Liver (tissue), 7 donors: ENCODE measurements at regions not wholly inside any gene's neighbourhood (a gene's known extent, or its start where the extent isn't known, plus 50 kb on each side); places are given as distances from the start of the nearest gene placed in this dataset.

Experiments used
- DNase-seq: peaks from one replicate; pipeline ENCODE4 v3.0.0-alpha.2; 2017; ENCODE audit warnings: low spot score
- H3K27ac ChIP-seq, 2 donors: one replicate each; pipeline ENCODE4 v1.7.0; 2013; ENCODE audit warnings: inconsistent platforms in 2 of 2, low read length in 2 of 2, control low read depth in 1 of 2, low read depth in 1 of 2, mild to moderate bottlenecking in 1 of 2
- H3K27me3 ChIP-seq, 4 donors: one replicate each; pipeline versions ENCODE4 v1.6.1 to v1.7.0; 2013; ENCODE audit warnings: low read length in 3 of 4, inconsistent platforms in 1 of 4, mild to moderate bottlenecking in 1 of 4, moderate library complexity in 1 of 4; ENCODE audit not compliant: control insufficient read depth in 4 of 4, insufficient read depth in 4 of 4
- H3K36me3 ChIP-seq, 4 donors: one replicate each; pipeline versions ENCODE4 v1.6.1 to v1.7.0; 2013; ENCODE audit warnings: low read length in 3 of 4, mild to moderate bottlenecking in 3 of 4, low read depth in 1 of 4, moderate library complexity in 1 of 4; ENCODE audit not compliant: control insufficient read depth in 4 of 4, insufficient read depth in 3 of 4
- H3K4me1 ChIP-seq, 4 donors: one replicate each; pipeline versions ENCODE4 v1.6.1 to v1.7.0; 2013; ENCODE audit warnings: low read length in 3 of 4, mild to moderate bottlenecking in 3 of 4, moderate library complexity in 1 of 4; ENCODE audit not compliant: control insufficient read depth in 4 of 4, insufficient read depth in 4 of 4
- H3K4me3 ChIP-seq, 3 donors: one replicate each; pipeline versions ENCODE4 v1.6.1 to v1.7.0; 2013; ENCODE audit warnings: low read length in 3 of 3, control low read depth in 1 of 3, low read depth in 1 of 3, mild to moderate bottlenecking in 1 of 3
- H3K9ac ChIP-seq, 2 donors: one replicate each; pipeline ENCODE4 v1.7.0; 2013; ENCODE audit warnings: low read length in 2 of 2, mild to moderate bottlenecking in 2 of 2, moderate library complexity in 2 of 2, control low read depth in 1 of 2, low read depth in 1 of 2
- H3K9me3 ChIP-seq, 4 donors: one replicate each; pipeline versions ENCODE4 v1.6.1 to v1.7.0; 2013; ENCODE audit warnings: low read length in 3 of 4; ENCODE audit not compliant: control insufficient read depth in 4 of 4
- EGR1 ChIP-seq, 2 donors: IDR thresholded peaks; 2 replicates each; pipeline ENCODE4 v1.6.1; 2016 to 2018; ENCODE audit warnings: antibody characterized with exemption in 2 of 2, low read depth in 2 of 2
- FOXA1 ChIP-seq: IDR thresholded peaks from 2 replicates; pipeline ENCODE4 v1.6.1; 2016; ENCODE audit warnings: antibody characterized with exemption
- FOXA2 ChIP-seq: IDR thresholded peaks from 2 replicates; pipeline ENCODE4 v1.6.1; 2016; ENCODE audit warnings: antibody characterized with exemption
- GABPA ChIP-seq, 2 donors: IDR thresholded peaks in 1 of 2; conservative IDR thresholded peaks in 1 of 2; 2 replicates each; pipeline ENCODE4 v1.6.1; 2016; ENCODE audit warnings: antibody characterized with exemption in 2 of 2, mild to moderate bottlenecking in 1 of 2, moderate library complexity in 1 of 2
- HNF4A ChIP-seq, 2 donors: conservative IDR thresholded peaks; 2 replicates each; pipeline ENCODE4 v1.6.1; 2016; ENCODE audit warnings: antibody characterized with exemption in 2 of 2, mild to moderate bottlenecking in 2 of 2
- HNF4G ChIP-seq: IDR thresholded peaks from 2 replicates; pipeline ENCODE4 v1.6.1; 2016; ENCODE audit warnings: antibody characterized with exemption
- JUND ChIP-seq, 2 donors: IDR thresholded peaks; 2 replicates each; pipeline ENCODE4 v1.6.1; 2016; ENCODE audit warnings: antibody characterized with exemption in 2 of 2
- NR2F2 ChIP-seq: IDR thresholded peaks from 2 replicates; pipeline ENCODE4 v1.6.1; 2016; ENCODE audit warnings: antibody characterized with exemption
- RAD21 ChIP-seq, 2 donors: IDR thresholded peaks; 2 replicates each; pipeline ENCODE4 v1.6.1; 2016; ENCODE audit warnings: antibody characterized with exemption in 2 of 2, mild to moderate bottlenecking in 2 of 2
- REST ChIP-seq: IDR thresholded peaks from 2 replicates; pipeline ENCODE4 v1.6.1; 2016; ENCODE audit warnings: antibody characterized with exemption, mild to moderate bottlenecking
- RXRA ChIP-seq, 2 donors: IDR thresholded peaks; 2 replicates each; pipeline ENCODE4 v1.6.1; 2017 to 2018; ENCODE audit warnings: antibody characterized with exemption in 2 of 2, mild to moderate bottlenecking in 1 of 2
- SP1 ChIP-seq: IDR thresholded peaks from 2 replicates; pipeline ENCODE4 v1.6.1; 2018; ENCODE audit warnings: antibody characterized with exemption, mild to moderate bottlenecking
- TAF1 ChIP-seq: conservative IDR thresholded peaks from 2 replicates; pipeline ENCODE4 v1.6.1; 2016; ENCODE audit warnings: antibody characterized with exemption, mild to moderate bottlenecking
- YY1 ChIP-seq: IDR thresholded peaks from 2 replicates; pipeline ENCODE4 v1.6.1; 2016; ENCODE audit warnings: antibody characterized with exemption, mild to moderate bottlenecking
- ZBTB33 ChIP-seq: IDR thresholded peaks from 2 replicates; pipeline ENCODE4 v1.6.1; 2016; ENCODE audit warnings: antibody characterized with exemption
- WGBS: extraction: QIAGEN DNeasy Blood & Tissue Kit; methylation state at CpG from one replicate; pipeline ENCODE4 v1.1.7; 2013; 5-methylcytosine and 5-hydroxymethylcytosine counted together
- donor health status: healthy.
- donor health status: healthy.
- donor health status: healthy.
- donor health status: healthy.

GRCh38 chr15:39427705-39428104, 153.2 kb upstream of the THBS1 start:
- WGBS = 23% methylated on average over 3 of the region's 3 CpGs
- DNase-seq = no peak
- TF ChIP-seq SP1 (peak; percentile 31), FOXA2 (no peak), NR2F2 (peak; percentile 96), RAD21 (IDR thresholded peaks at IDR 0.05) (peak in 1 of 2 donors; percentile 27), TAF1 (no peak), RXRA (IDR thresholded peaks at IDR 0.05) (peak; percentile 12 to 14), ZBTB33 (no peak)
- H3K9ac ChIP-seq = no peak overlapping the region
- H3K9me3 ChIP-seq = no peaks in the 10 kb centered on the region
- no peak overlapping the region for H3K4me3 ChIP-seq
- H3K27ac ChIP-seq = no peak overlapping the region
- peaks cover 0 to 3% (median 0%) of the 10 kb centered on the region in 4 donors for H3K4me1 ChIP-seq
- no peaks in the 10 kb centered on the region for H3K36me3 ChIP-seq
- H3K27me3 ChIP-seq = no peaks in the 10 kb centered on the region

GRCh38 chr15:39429898-39430357, 151.0 kb upstream of the THBS1 start:
- H3K9ac ChIP-seq = no peak overlapping the region
- H3K9me3 ChIP-seq = no peaks in the 10 kb centered on the region
- H3K4me1 ChIP-seq = peaks cover 0 to 3% (median 0%) of the 10 kb centered on the region in 4 donors
- no peaks in the 10 kb centered on the region for H3K36me3 ChIP-seq
- TF ChIP-seq YY1 = no peak
- no peak for TF ChIP-seq TAF1
- no peak for TF ChIP-seq JUND (IDR thresholded peaks at IDR 0.05)
- TF ChIP-seq RAD21 (IDR thresholded peaks at IDR 0.05) = no peak
- TF ChIP-seq GABPA (IDR thresholded peaks at IDR 0.05 in 1 of 2, conservative IDR thresholded peaks at IDR 0.05 in 1 of 2) = no peak
- TF ChIP-seq ZBTB33 = no peak
- no peak for TF ChIP-seq REST
- TF ChIP-seq EGR1 (IDR thresholded peaks at IDR 0.05; ENCODE audit: low read depth in 2 of 2) = no peak
- TF ChIP-seq NR2F2 = no peak
- TF ChIP-seq FOXA1 = no peak
- TF ChIP-seq HNF4G = no peak
- TF ChIP-seq HNF4A (conservative IDR thresholded peaks at IDR 0.05) = no peak
- no peak for TF ChIP-seq SP1
- DNase-seq = no peak
- H3K27ac ChIP-seq = no peak overlapping the region
- 59% methylated on average over 3 of the region's 3 CpGs for WGBS
- no peak overlapping the region for H3K4me3 ChIP-seq
- no peaks in the 10 kb centered on the region for H3K27me3 ChIP-seq
